Esophagus muscularis mucosa (tissue), 4 donors: ENCODE measurements at regions not wholly inside any gene's neighbourhood (a gene's known extent, or its start where the extent isn't known, plus 50 kb on each side); places are given as distances from the start of the nearest gene placed in this dataset.
"Not testable (repeated sequence)": the region's sequence is repeated elsewhere in the genome, so short reads cannot be mapped to it uniquely, and the experiment has no call there.

Experiments
- DNase-seq: peaks from one replicate; pipeline ENCODE4 v3.0.0-alpha.2; 2017; ENCODE audit errors: extremely low spot score
- H3K27ac ChIP-seq, 4 donors: fragments of 200-600 bp; sonication (generic); replicated peaks in 1 of 4; 1 replicate in 3 of 4; 2 replicates in 1 of 4; pipeline ENCODE4 v1.5.1; 2016 to 2019; ENCODE audit warnings: mild to moderate bottlenecking in 1 of 4
- H3K27me3 ChIP-seq, 4 donors: fragments of 200-600 bp; sonication (generic); one replicate each; pipeline versions ENCODE4 v1.5.1 to v1.6.0; 2016 to 2019
- H3K36me3 ChIP-seq, 4 donors: fragments of 200-600 bp; sonication (generic); one replicate each; pipeline ENCODE4 v1.5.1; 2016 to 2019
- H3K4me1 ChIP-seq, 4 donors: fragments of 200-600 bp; sonication (generic); one replicate each; pipeline ENCODE4 v1.5.1; 2016 to 2019
- H3K4me3 ChIP-seq, 4 donors: fragments of 200-600 bp; sonication (generic); 1 replicate in 2 of 4; 2 replicates in 2 of 4; pipeline ENCODE4 v1.5.1; 2016 to 2019; ENCODE audit warnings: mild to moderate bottlenecking in 4 of 4, moderate library complexity in 1 of 4
- H3K9me3 ChIP-seq, 4 donors: fragments of 200-600 bp; sonication (generic); 1 replicate in 3 of 4; 2 replicates in 1 of 4; pipeline ENCODE4 v1.5.1; 2016 to 2019
- CTCF ChIP-seq, 3 experiments: fragments of 200-600 bp in 2 of 3; fragments of 450-650 bp in 1 of 3; sonication (generic) in 2 of 3; IDR thresholded peaks; one replicate each; pipeline ENCODE4 v1.5.1; 2017 to 2019; ENCODE audit warnings: antibody characterized with exemption in 3 of 3, mild to moderate bottlenecking in 2 of 3, moderate library complexity in 1 of 3
- EP300 ChIP-seq: sonication (generic); formaldehyde crosslinking; IDR thresholded peaks from one replicate; pipeline ENCODE4 v1.6.1; 2017; ENCODE audit warnings: antibody characterized with exemption
- POLR2A ChIP-seq: fragments of 450-650 bp; IDR thresholded peaks from one replicate; pipeline ENCODE4 v1.6.1; 2017; ENCODE audit warnings: antibody characterized with exemption, moderate library complexity, mild to moderate bottlenecking, low read depth
- POLR2AphosphoS5 ChIP-seq, 2 donors: sonication (generic); formaldehyde crosslinking; IDR thresholded peaks; one replicate each; pipeline ENCODE4 v1.6.1; 2017; ENCODE audit warnings: antibody characterized with exemption in 2 of 2
- WGBS: methylation state at CpG from one replicate; pipeline ENCODE4 v1.1.5; 2018; 5-methylcytosine and 5-hydroxymethylcytosine counted together
- intact Hi-C: fragments of 100-400 bp; cut with DNase I; formaldehyde crosslinking; loops from one replicate; pipeline ENCODE4 v1.15.1; 2023

DNA sequence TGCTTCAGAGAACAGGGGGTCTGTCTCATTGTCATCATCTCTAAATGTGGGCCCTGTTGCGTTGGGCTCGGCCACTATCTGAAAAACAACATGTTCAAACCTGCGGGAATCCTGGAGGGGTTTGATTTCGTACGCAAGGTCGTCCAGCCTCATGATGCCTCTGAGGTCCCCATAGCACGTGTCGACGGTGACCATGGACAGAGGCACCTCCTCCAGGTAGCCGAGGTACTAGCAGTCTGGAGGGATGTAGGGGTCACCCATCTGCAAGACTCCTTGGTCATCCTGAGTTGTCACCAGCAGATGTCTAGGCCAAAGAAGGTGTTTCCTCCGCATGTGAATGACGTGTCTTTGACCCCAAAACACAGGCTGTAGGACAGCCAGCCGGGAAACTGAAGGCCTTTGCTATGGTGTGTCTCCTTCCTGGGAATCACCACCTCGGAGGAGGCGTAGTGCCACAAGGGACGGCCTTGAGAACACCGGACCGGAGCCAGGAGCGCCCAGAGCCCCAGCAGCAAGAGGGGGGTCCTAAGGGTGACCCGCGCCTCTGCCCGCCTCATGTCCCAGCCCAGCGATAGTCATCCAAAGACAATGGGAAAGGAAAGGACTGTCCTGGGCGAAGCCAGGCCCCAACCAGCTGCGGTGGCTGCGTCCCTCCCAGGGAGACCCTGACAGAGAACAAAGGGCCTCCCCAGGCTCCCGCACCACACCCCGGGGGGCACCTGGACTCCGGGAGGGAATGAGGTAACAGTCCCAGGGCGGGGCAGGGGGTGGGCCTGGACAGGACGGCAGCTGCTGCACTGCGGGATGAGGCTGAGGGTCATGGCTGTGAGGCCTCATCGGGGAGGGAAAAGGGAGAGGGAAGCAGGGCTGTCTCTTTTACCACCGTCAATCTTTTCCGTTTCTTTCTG, 445.5 kb downstream of the TMEM121 start:
- no peak overlapping the region for H3K4me3 ChIP-seq
- H3K27ac ChIP-seq: no peak overlapping the region
- DNase-seq: no peak
- no peaks in the 10 kb centered on the region for H3K4me1 ChIP-seq
- H3K27me3 ChIP-seq: peaks cover 0 to 30% (median 0%) of the 10 kb centered on the region in 4 donors
- 87% methylated on average over 22 of the region's 35 CpGs for WGBS
- H3K36me3 ChIP-seq: no peaks in the 10 kb centered on the region
- intact Hi-C loops: no loop called here
- no peak for TF ChIP-seq POLR2A
- H3K9me3 ChIP-seq: no peaks in the 10 kb centered on the region

GRCh38 chr14:105974902-105975301, 448.5 kb downstream of the TMEM121 start:
- Histone ChIP-seq H3K4me1 (no peaks in the 10 kb centered on the region), H3K4me3 (no peak overlapping the region), H3K27me3 (peaks cover 0 to 28% (median 0%) of the 10 kb centered on the region in 4 donors), H3K27ac (no peak overlapping the region), H3K36me3 (no peaks in the 10 kb centered on the region), H3K9me3 (no peaks in the 10 kb centered on the region)
- no peak for DNase-seq
- no peak for TF ChIP-seq EP300
- no peak for TF ChIP-seq POLR2A
- peak in 1 of 3 experiments; percentile 12 for TF ChIP-seq CTCF (IDR thresholded peaks at IDR 0.05)
- TF ChIP-seq POLR2AphosphoS5 (IDR thresholded peaks at IDR 0.05): no peak
- 68% methylated on average over 2 of the region's 6 CpGs for WGBS
- intact Hi-C loops: no loop called here

- TF ChIP-seq CTCF (IDR thresholded peaks at IDR 0.05) (no peak), POLR2AphosphoS5 (IDR thresholded peaks at IDR 0.05) (no peak), EP300 (no peak), POLR2A (no peak)
- DNase-seq: no peak
- no peak overlapping the region for H3K27ac ChIP-seq
- H3K9me3 ChIP-seq: no peaks in the 10 kb centered on the region
- no peak overlapping the region for H3K4me3 ChIP-seq
- intact Hi-C loops: no loop called here
- peaks cover 0 to 23% (median 0%) of the 10 kb centered on the region in 4 donors for H3K27me3 ChIP-seq
- no peaks in the 10 kb centered on the region for H3K36me3 ChIP-seq
- no peaks in the 10 kb centered on the region for H3K4me1 ChIP-seq
- 87% methylated on average over 26 of the region's 26 CpGs for WGBS
Observed at GRCh38 chr14:105978618-105979295, 452.4 kb downstream of the TMEM121 start.

DNA sequence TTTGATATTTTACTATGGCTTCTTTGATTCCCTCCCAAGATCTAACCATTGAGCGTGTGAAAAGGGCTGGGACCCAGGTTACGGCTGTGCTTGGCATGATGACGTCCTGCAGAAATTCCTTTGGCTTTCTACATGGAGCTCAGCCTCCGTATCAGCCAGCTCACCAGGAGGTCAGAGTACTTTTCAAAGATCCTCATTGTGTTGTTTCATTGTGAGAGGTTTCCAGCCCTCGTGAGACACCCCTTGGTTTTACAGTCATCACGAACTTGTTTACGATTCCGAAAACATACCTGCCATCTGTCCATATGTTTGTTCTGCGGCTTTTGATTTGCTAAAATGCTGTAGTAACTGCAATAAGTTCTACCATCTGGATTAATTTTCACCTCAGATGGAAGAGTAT, 453.1 kb downstream of the TMEM121 start:
- Histone ChIP-seq H3K36me3 (no peaks in the 10 kb centered on the region), H3K9me3 (no peaks in the 10 kb centered on the region), H3K4me3 (no peak overlapping the region), H3K27ac (no peak overlapping the region), H3K27me3 (peaks cover 0 to 16% (median 0%) of the 10 kb centered on the region in 4 donors), H3K4me1 (no peaks in the 10 kb centered on the region)
- TF ChIP-seq POLR2AphosphoS5 (IDR thresholded peaks at IDR 0.05) (no peak), POLR2A (no peak), EP300 (no peak), CTCF (IDR thresholded peaks at IDR 0.05) (no peak)
- intact Hi-C loops: no loop called here
- no peak for DNase-seq
- WGBS: 80% methylated on average over 9 of the region's 9 CpGs

- H3K27me3 ChIP-seq: peaks cover 0 to 9% (median 0%) of the 10 kb centered on the region in 4 donors
- TF ChIP-seq CTCF (IDR thresholded peaks at IDR 0.05) (no peak), EP300 (no peak), POLR2A (no peak), POLR2AphosphoS5 (IDR thresholded peaks at IDR 0.05) (no peak)
- intact Hi-C loops: no loop called here
- no peak overlapping the region for H3K4me3 ChIP-seq
- DNase-seq: no peak
- no peaks in the 10 kb centered on the region for H3K9me3 ChIP-seq
- H3K4me1 ChIP-seq: no peaks in the 10 kb centered on the region
- WGBS: 78% methylated on average over 10 of the region's 10 CpGs
- H3K36me3 ChIP-seq: no peaks in the 10 kb centered on the region
- H3K27ac ChIP-seq: no peak overlapping the region
Observed at GRCh38 chr14:105980224-105980623, 453.8 kb downstream of the TMEM121 start.

DNA sequence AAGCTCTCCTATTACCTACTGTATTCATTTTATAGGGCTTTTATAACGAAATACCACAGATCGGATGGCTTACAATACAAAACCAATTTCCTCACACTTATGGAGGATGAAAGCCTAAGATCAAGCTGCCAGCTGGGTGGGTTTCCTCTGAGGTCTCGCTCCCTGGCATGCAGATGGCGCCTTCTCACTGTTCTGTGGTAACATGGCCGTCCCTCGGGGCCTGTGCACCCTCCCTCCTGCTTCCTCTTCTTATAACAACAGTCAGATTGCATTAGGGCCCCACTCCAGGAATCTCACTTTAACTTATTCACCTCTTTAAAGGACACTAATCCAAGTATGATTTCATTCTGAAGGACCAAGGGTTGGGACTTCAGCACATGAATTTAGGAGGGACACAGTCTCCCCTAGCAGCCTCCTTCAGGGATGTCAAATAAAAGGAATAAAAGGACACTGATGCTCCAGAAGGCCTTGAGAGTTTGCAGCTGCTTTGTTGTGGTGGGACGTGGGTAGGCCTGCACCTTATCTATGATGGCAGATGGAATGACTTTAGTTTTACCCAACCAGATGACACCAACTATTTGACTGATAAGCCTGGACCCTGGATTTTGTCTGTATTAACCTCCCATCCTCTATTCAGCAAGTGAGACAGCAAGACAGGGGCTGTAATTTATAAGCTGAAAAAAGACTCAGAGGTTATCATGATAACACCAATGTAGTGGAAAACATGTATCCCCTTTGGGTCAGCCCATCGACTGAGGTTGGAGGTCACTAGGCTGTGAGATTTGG, 455.3 kb downstream of the TMEM121 start:
- H3K4me1 ChIP-seq, H3K36me3 ChIP-seq, H3K4me3 ChIP-seq, H3K27me3 ChIP-seq, H3K27ac ChIP-seq, H3K9me3 ChIP-seq, intact Hi-C loops, DNase-seq: not testable (repeated sequence)
- 52% methylated on average over 8 of the region's 8 CpGs for WGBS
